ENCODE measurements at regions not wholly inside any gene's neighbourhood (a gene's known extent, or its start where the extent isn't known, plus 50 kb on each side); places are given as distances from the start of the nearest gene placed in this dataset.

DNA sequence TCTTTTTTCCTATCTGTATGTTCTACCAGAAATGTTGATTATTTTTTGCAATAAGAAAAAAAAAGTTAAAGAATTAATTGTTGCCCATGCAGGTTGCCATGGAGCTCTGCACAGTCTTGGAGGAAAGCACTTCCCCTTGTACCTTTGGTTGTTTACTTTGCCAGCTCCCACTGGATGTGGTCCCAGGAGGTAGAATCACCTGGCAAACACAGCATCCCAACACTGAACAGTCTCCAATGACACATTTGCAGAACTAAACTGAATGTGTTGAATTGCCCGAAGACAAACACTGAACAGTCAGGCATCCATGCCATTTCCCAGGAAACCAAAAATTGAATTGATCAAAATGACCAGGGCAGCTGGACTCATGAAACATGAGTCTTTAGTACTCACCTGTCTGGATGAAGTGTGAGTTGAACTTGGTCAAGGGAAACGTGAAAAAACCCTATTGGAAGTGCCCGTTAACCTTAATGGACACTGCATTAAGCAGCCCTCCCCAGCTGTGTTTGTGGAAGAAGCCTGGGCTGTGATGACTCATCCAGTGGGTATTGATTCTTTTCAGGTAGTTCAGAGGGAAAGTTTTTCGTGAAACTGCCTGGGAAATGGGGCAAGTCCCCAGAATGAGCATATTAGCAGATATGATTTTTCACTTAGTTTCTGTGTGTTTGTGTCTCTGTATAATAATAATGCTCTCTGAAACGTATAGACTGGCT lies 284.7 kb upstream of the STT3B start:
- ATAC-seq: no peak
- Mint-ChIP-seq H3K4me1 (ENCODE audit: low read depth in 2 of 2) (peaks cover 33 to 34% of the 10 kb centered on the region in 2 donors), H3K4me3 (no peak overlapping the region), H3K9me3 (peaks cover 6% of the 10 kb centered on the region), H3K27ac (no peak overlapping the region), H3K27me3 (peaks cover 0 to 7% of the 10 kb centered on the region in 2 donors), H3K36me3 (peaks cover 5% of the 10 kb centered on the region)
- DNase-seq (ENCODE audit: low spot score): no peak

DNA sequence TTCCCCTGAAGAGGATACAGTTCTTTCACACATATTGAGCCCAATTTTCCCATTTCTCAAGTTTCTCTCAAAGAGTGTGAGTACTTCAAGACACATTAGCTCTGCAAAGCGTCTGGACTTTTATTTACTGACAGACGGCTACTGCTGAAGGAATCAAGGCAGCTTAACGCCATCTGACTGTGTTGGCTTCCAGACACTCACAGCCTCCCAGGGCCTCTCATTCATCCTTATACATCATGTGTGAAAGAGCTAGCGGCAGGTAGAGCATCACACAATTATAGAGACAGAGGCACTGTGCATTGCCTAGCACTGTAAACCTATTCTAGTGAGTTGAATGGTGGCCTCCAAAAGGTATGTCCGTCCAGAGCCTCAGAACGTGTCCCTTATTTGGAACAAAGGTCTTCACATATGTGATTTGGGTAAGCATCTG lies 284.1 kb upstream of the STT3B start:
- Mint-ChIP-seq H3K27ac (peak overlapping the region in 1 of 2 donors; percentile 30), H3K27me3 (peaks cover 0 to 7% of the 10 kb centered on the region in 2 donors), H3K36me3 (peaks cover 7% of the 10 kb centered on the region), H3K4me3 (no peak overlapping the region), H3K9me3 (peaks cover 6% of the 10 kb centered on the region), H3K4me1 (ENCODE audit: low read depth in 2 of 2) (peaks cover 38% of the 10 kb centered on the region in 2 donors)
- DNase-seq (ENCODE audit: low spot score) (no peak), ATAC-seq (no peak)

- H3K4me1 Mint-ChIP-seq (ENCODE audit: low read depth in 2 of 2): peaks cover 47 to 48% of the 10 kb centered on the region in 2 donors
- H3K27me3 Mint-ChIP-seq: peaks cover 0 to 7% of the 10 kb centered on the region in 2 donors
- H3K4me3 Mint-ChIP-seq: peak overlapping the region; percentile 23
- peak in 1 of 2 donors; percentile 37 for ATAC-seq
- H3K27ac Mint-ChIP-seq: peak overlapping the region; percentile 10 to 81
- peaks cover 6% of the 10 kb centered on the region for H3K9me3 Mint-ChIP-seq
- peaks cover 9% of the 10 kb centered on the region for H3K36me3 Mint-ChIP-seq
- no peak for DNase-seq (ENCODE audit: low spot score)
Observed at GRCh38 chr3:31249545-31249944, 283.2 kb upstream of the STT3B start.

DNA sequence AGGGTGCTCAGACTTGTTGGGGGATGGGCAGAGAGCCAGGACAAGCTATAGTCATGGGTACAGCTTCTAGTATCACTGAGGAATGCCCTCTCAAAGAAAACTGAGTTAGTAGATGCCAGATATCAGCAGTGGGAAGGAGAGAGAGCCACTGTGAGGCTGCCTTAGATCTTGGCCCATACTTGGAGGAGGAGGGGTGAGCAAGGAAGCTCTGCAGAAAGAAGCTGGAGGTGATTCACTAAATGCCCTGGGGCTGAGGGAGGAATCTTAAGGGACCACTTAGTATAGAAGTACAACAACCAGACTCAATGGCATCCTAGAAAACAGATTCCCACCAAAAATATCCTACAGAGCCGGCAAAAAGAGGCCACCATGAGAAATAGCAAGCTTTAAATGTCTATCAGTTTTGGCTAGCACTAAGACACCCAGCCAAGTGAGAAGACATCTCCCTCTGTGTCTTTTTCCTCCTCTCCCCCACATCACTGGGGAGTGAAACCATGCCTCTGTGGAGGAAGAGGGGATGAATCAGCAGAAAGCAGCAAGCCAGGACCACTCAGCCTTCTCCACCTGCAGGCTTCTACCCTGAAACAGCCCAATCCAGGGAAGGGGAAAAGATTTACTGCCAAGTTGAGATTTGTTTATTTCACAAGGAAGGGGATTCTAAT lies 282.5 kb upstream of the STT3B start:
- Mint-ChIP-seq H3K36me3 (peaks cover 9% of the 10 kb centered on the region), H3K27ac (peak overlapping the region; percentile 10 to 81), H3K9me3 (peaks cover 6% of the 10 kb centered on the region), H3K4me1 (ENCODE audit: low read depth in 2 of 2) (peaks cover 49 to 52% of the 10 kb centered on the region in 2 donors), H3K4me3 (peak overlapping the region; percentile 23), H3K27me3 (peaks cover 0 to 7% of the 10 kb centered on the region in 2 donors)
- ATAC-seq (no peak), DNase-seq (ENCODE audit: low spot score) (no peak)

DNA sequence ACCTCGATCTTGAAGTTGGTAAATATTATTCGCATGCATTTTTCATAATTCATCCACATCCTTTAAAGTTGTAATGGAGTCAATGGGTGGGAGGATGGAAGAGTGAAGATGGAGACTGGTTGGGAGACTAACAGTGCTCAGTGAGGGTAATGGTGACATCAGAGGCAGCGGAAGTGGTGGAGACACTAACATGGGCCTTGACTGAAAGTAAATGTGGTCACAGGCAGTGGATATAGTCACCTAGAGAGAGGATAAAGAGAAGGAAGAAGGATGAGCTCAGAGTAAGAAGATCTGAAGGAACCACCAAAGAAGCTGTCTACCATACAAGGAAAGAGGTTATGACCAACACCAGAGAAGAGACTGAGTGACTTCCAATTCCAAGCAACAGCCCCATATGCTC lies 281.6 kb upstream of the STT3B start:
- peaks cover 0 to 7% of the 10 kb centered on the region in 2 donors for H3K27me3 Mint-ChIP-seq
- H3K36me3 Mint-ChIP-seq: peaks cover 9% of the 10 kb centered on the region
- H3K27ac Mint-ChIP-seq: peak overlapping the region; percentile 1 to 28
- H3K9me3 Mint-ChIP-seq: peaks cover 7% of the 10 kb centered on the region
- ATAC-seq (peak in 1 of 2 donors; percentile 36), DNase-seq (ENCODE audit: low spot score) (no peak)
- H3K4me1 Mint-ChIP-seq (ENCODE audit: low read depth in 2 of 2): peaks cover 49 to 53% of the 10 kb centered on the region in 2 donors
- H3K4me3 Mint-ChIP-seq: peak overlapping the region; percentile 23

- Mint-ChIP-seq H3K4me1 (ENCODE audit: low read depth in 2 of 2) (peaks cover 49 to 53% of the 10 kb centered on the region in 2 donors), H3K4me3 (peak overlapping the region; percentile 76), H3K27me3 (peaks cover 0 to 10% of the 10 kb centered on the region in 2 donors), H3K9me3 (peaks cover 9% of the 10 kb centered on the region), H3K27ac (peak overlapping the region; percentile 82 to 93), H3K36me3 (peaks cover 9% of the 10 kb centered on the region)
- no peak for DNase-seq (ENCODE audit: low spot score)
- ATAC-seq: peak; percentile 79 to 84
Observed at GRCh38 chr3:31252216-31253185, 280.2 kb upstream of the STT3B start.

DNA sequence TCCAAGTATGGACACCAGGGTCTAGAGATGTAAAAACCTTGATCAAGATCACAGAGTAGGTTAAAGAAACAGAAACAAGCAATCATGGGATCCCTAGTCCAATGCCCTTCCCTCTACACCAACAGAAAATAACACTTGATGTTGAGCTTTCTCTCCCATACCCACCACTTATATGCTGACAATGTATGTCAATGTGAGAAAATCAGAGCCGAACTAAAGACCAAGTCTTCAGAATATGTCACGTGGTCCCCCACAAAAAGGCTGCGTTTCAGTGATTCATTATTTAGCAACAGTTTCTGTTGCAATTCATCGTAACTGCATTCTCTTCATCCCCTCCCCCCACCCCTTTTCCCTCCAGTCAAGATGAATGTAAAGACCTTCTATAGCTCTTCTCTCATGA lies 278.9 kb upstream of the STT3B start:
- no peak for DNase-seq (ENCODE audit: low spot score)
- Mint-ChIP-seq H3K27ac (peak overlapping the region; percentile 82 to 93), H3K9me3 (peaks cover 9% of the 10 kb centered on the region), H3K4me1 (ENCODE audit: low read depth in 2 of 2) (peaks cover 45 to 49% of the 10 kb centered on the region in 2 donors), H3K27me3 (peaks cover 0 to 10% of the 10 kb centered on the region in 2 donors), H3K4me3 (peak overlapping the region; percentile 76), H3K36me3 (peaks cover 9% of the 10 kb centered on the region)
- peak; percentile 45 to 79 for ATAC-seq

- ATAC-seq (no peak), DNase-seq (ENCODE audit: low spot score) (no peak)
- Mint-ChIP-seq H3K36me3 (peaks cover 9% of the 10 kb centered on the region), H3K27ac (peak overlapping the region; percentile 82 to 93), H3K4me1 (ENCODE audit: low read depth in 2 of 2) (peaks cover 44 to 47% of the 10 kb centered on the region in 2 donors), H3K9me3 (peaks cover 9% of the 10 kb centered on the region), H3K4me3 (peak overlapping the region; percentile 76), H3K27me3 (peaks cover 0 to 10% of the 10 kb centered on the region in 2 donors)
Observed at GRCh38 chr3:31254483-31254882, 278.2 kb upstream of the STT3B start.

DNA sequence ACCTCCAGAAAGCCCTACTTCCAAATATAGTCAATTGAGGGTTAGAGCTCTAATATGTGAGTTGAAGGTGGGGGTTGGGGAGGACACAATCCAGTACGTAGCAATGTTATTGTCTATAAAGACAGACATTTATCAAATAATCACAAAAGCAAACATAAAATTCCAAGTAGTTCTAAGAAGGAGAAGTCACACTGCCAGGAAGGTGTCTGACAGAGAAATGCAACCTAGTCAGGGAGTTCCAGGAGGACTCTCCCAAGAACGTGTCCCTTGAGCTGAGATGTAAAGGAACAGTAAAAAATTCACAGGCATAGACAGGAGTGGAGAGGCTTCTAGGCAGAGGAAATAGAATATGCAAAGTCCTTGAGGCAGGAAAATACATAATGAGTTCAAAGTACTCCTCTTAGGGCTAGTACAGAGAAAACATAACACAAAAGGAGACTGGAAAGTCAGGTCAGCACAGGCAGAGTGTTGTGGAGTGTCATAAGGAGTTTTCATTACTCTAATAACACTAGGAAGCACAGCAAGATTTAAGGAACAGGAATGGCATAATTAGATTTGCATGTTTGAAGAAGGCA lies 277.6 kb upstream of the STT3B start:
- Mint-ChIP-seq H3K27me3 (peaks cover 0 to 7% of the 10 kb centered on the region in 2 donors), H3K4me1 (ENCODE audit: low read depth in 2 of 2) (peaks cover 38 to 41% of the 10 kb centered on the region in 2 donors), H3K9me3 (peaks cover 6% of the 10 kb centered on the region), H3K4me3 (no peak overlapping the region), H3K36me3 (peaks cover 9% of the 10 kb centered on the region), H3K27ac (peak overlapping the region in 1 of 2 donors; percentile 6)
- DNase-seq (ENCODE audit: low spot score): no peak
- no peak for ATAC-seq

GRCh38 chr3:31262201-31262600 lies 270.5 kb upstream of the STT3B start:
- DNase-seq (ENCODE audit: low spot score): no peak
- Mint-ChIP-seq H3K4me1 (ENCODE audit: low read depth in 2 of 2) (no peaks in the 10 kb centered on the region), H3K27me3 (no peaks in the 10 kb centered on the region), H3K4me3 (no peak overlapping the region), H3K36me3 (no peaks in the 10 kb centered on the region), H3K27ac (no peak overlapping the region), H3K9me3 (no peaks in the 10 kb centered on the region)
- no peak for ATAC-seq

DNA sequence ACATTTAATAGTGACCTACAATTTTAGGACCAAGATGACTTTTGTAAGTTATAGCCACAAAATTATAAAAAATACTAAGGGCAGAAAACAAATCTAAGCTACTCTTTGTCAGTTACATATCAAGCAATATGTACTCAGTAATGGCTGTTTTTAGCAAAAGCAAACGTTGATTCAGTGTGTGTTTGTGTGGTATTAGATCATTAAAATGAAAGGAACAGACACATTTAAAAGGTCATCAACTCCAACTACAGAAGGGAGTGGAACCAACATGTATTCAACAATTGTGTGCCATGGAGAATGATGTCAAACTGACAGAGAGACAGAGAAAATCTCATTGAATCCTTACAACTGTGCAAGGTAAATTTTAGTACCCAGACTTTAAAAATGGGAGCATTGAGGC lies 268.8 kb upstream of the STT3B start:
- no peak overlapping the region for H3K4me3 Mint-ChIP-seq
- H3K27ac Mint-ChIP-seq: no peak overlapping the region
- ATAC-seq (no peak), DNase-seq (ENCODE audit: low spot score) (no peak)
- peaks cover 0 to 3% of the 10 kb centered on the region in 2 donors for H3K27me3 Mint-ChIP-seq
- peaks cover 5 to 6% of the 10 kb centered on the region in 2 donors for H3K4me1 Mint-ChIP-seq (ENCODE audit: low read depth in 2 of 2)
- no peaks in the 10 kb centered on the region for H3K9me3 Mint-ChIP-seq
- H3K36me3 Mint-ChIP-seq: no peaks in the 10 kb centered on the region

GRCh38 chr3:31265646-31266428 lies 266.9 kb upstream of the STT3B start:
- DNase-seq (ENCODE audit: low spot score): no peak
- Mint-ChIP-seq H3K9me3 (no peaks in the 10 kb centered on the region), H3K36me3 (no peaks in the 10 kb centered on the region), H3K4me3 (no peak overlapping the region), H3K27me3 (peaks cover 2 to 5% of the 10 kb centered on the region in 2 donors), H3K27ac (no peak overlapping the region), H3K4me1 (ENCODE audit: low read depth in 2 of 2) (peaks cover 6 to 7% of the 10 kb centered on the region in 2 donors)
- no peak for ATAC-seq
